Upper lobe of right lung (tissue), 1 donor: ENCODE measurements at regions not wholly inside any gene's neighbourhood (a gene's known extent, or its start where the extent isn't known, plus 50 kb on each side); places are given as distances from the start of the nearest gene placed in this dataset.

Experiments
- ATAC-seq: fragments of 200-7000 bp; cut with Tn5 transposase; one replicate; pipeline ENCODE4 v1.9.1; 2020; ENCODE audit warnings: mild to moderate bottlenecking, moderate library complexity
- DNase-seq: peaks from one replicate; pipeline ENCODE4 v3.0.0-alpha.2; 2020
- H3K27ac ChIP-seq: fragments of 200-600 bp; one replicate; pipeline ENCODE4 v1.8.0; 2022
- H3K27me3 ChIP-seq: fragments of 200-600 bp; one replicate; pipeline ENCODE4 v1.8.0; 2022; ENCODE audit warnings: mild to moderate bottlenecking
- H3K36me3 ChIP-seq: fragments of 200-600 bp; one replicate; pipeline ENCODE4 v1.8.0; 2022
- H3K4me1 ChIP-seq: fragments of 200-600 bp; one replicate; pipeline ENCODE4 v1.8.0; 2022
- H3K4me3 ChIP-seq: fragments of 200-600 bp; one replicate; pipeline ENCODE4 v1.8.0; 2022; ENCODE audit warnings: mild to moderate bottlenecking
- H3K9me3 ChIP-seq: fragments of 200-600 bp; one replicate; pipeline ENCODE4 v1.8.0; 2022
- CTCF ChIP-seq: fragments of 200-600 bp; IDR thresholded peaks from one replicate; pipeline ENCODE4 v1.8.0; 2022; ENCODE audit warnings: antibody characterized with exemption
- intact Hi-C: fragments of 100-400 bp; cut with DNase I; formaldehyde crosslinking; loops from one replicate; pipeline ENCODE4 v1.11.0; 2022
- donor health status: DM: no; HTN: yes; CAD: no; lungs with severe emphysema.

GRCh38 chr7:90078921-90079320, 75.3 kb upstream of the STEAP1 start:
- no peak for TF ChIP-seq CTCF
- Histone ChIP-seq H3K36me3 (no peaks in the 10 kb centered on the region), H3K9me3 (no peaks in the 10 kb centered on the region), H3K4me1 (no peaks in the 10 kb centered on the region), H3K27me3 (no peaks in the 10 kb centered on the region), H3K27ac (no peak overlapping the region), H3K4me3 (no peak overlapping the region)
- no peak for ATAC-seq
- no peak for DNase-seq
- intact Hi-C loops: no loop called here

- H3K4me1 ChIP-seq: no peaks in the 10 kb centered on the region
- H3K27ac ChIP-seq: no peak overlapping the region
- intact Hi-C loops: no loop called here
- H3K36me3 ChIP-seq: no peaks in the 10 kb centered on the region
- no peak for DNase-seq
- H3K27me3 ChIP-seq: no peaks in the 10 kb centered on the region
- H3K9me3 ChIP-seq: no peaks in the 10 kb centered on the region
- H3K4me3 ChIP-seq: no peak overlapping the region
- ATAC-seq: no peak
- TF ChIP-seq CTCF: no peak
Measured at GRCh38 chr7:90081621-90082020, 72.6 kb upstream of the STEAP1 start.

GRCh38 chr7:90092506-90092905, 61.8 kb upstream of the STEAP1 start:
- no peak for TF ChIP-seq CTCF
- H3K4me3 ChIP-seq: no peak overlapping the region
- DNase-seq (no peak), ATAC-seq (no peak)
- H3K27me3 ChIP-seq: no peaks in the 10 kb centered on the region
- H3K27ac ChIP-seq: no peak overlapping the region
- H3K9me3 ChIP-seq: no peaks in the 10 kb centered on the region
- H3K4me1 ChIP-seq: no peaks in the 10 kb centered on the region
- intact Hi-C loops: no loop called here
- no peaks in the 10 kb centered on the region for H3K36me3 ChIP-seq

GRCh38 chr7:90094030-90094429, 60.2 kb upstream of the STEAP1 start:
- Histone ChIP-seq H3K36me3 (no peaks in the 10 kb centered on the region), H3K27ac (no peak overlapping the region), H3K4me1 (no peaks in the 10 kb centered on the region), H3K27me3 (no peaks in the 10 kb centered on the region), H3K9me3 (no peaks in the 10 kb centered on the region), H3K4me3 (no peak overlapping the region)
- DNase-seq (no peak), ATAC-seq (no peak)
- no peak for TF ChIP-seq CTCF
- intact Hi-C loops: no loop called here
